Activated naive CD8-positive, alpha-beta T cell treated with anti-CD3 and anti-CD28 coated beads for 36 hours (primary cell): ENCODE measurements at regions not wholly inside any gene's neighbourhood (a gene's known extent, or its start where the extent isn't known, plus 50 kb on each side); places are given as distances from the start of the nearest gene placed in this dataset.

Source experiments
- DNase-seq: peaks from one replicate; pipeline ENCODE4 v3.0.0; 2021
- H3K27ac Mint-ChIP-seq: one replicate; pipeline ENCODE4 v1.8.0; 2022; ENCODE audit warnings: mild to moderate bottlenecking, moderate library complexity, mixed read lengths
- H3K27me3 Mint-ChIP-seq: one replicate; pipeline ENCODE4 v1.8.0; 2022; ENCODE audit warnings: mild to moderate bottlenecking, mixed read lengths
- H3K36me3 Mint-ChIP-seq: one replicate; pipeline ENCODE4 v1.8.0; 2021; ENCODE audit warnings: mild to moderate bottlenecking, mixed read lengths
- H3K4me1 Mint-ChIP-seq: one replicate; pipeline ENCODE4 v1.8.0; 2021; ENCODE audit warnings: mixed read lengths
- H3K4me3 Mint-ChIP-seq: one replicate; pipeline ENCODE4 v1.8.0; 2022; ENCODE audit warnings: mild to moderate bottlenecking, moderate library complexity, mixed read lengths
- H3K9me3 Mint-ChIP-seq: one replicate; pipeline ENCODE4 v1.8.0; 2022; ENCODE audit warnings: mixed read lengths

DNA sequence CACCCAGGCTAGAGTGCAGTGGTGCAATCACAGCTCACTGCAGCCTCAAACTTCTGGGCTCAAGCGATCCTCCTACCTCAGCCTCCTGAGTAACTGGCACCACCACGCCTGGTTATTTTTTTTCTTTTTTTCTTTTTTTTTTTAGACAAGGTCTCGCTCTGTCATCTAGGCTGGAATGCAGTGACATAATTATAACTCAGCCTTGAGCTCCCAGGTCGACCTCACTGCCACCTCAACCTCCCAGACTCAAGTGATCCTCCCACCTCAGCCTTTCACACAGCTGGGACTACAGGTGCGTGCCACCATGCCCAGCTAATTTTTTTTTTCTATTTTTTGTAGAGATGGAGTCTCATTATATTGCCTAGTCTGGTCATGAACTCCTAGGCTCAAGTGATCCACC is 66.9 kb upstream of the ECE1 start:
- no peak overlapping the region for H3K27ac Mint-ChIP-seq
- no peak for DNase-seq
- H3K36me3 Mint-ChIP-seq: no peaks in the 10 kb centered on the region
- H3K4me3 Mint-ChIP-seq: no peak overlapping the region
- no peaks in the 10 kb centered on the region for H3K9me3 Mint-ChIP-seq
- no peaks in the 10 kb centered on the region for H3K4me1 Mint-ChIP-seq
- no peaks in the 10 kb centered on the region for H3K27me3 Mint-ChIP-seq

DNA sequence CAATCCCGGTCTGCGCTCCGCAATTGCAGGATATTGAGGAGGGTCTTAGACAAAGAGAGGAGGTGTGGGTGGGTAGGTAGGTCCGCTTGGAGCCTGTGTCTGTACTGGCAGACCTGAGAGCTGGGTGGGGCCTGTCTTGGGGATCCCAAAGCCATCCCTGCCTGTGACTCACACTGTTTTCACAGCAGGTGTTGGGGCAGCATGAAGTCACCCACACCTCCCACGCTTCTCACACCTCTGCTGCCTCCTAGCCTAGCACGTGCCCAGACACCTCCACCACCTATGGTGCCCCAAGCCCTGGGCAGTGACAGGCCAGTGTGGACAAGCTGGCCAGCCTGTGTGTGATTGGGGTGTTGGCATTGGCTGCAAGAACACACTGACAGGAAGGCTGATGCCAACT is 65.7 kb upstream of the ECE1 start:
- H3K27ac Mint-ChIP-seq: no peak overlapping the region
- peak; percentile 17 for DNase-seq

DNA sequence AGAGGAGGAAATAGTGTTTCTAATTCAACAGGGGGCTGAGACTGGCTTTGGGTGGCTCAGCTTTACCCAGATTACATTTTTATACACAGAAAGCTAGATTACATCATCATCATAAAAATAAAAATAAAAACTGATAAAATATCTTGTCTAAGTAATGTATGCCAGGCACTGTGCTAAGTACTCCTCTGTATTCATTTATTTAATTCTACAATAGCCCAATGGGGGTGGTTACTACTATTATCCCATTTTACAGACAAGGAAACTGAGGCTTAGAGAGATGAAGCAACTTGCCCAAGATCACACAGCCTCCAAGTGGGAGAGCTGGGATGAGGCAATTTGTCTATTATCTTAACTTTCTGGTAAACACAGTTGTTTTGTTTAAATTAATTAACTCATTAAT is 62.3 kb upstream of the ECE1 start:
- Mint-ChIP-seq H3K27me3 (no peaks in the 10 kb centered on the region), H3K4me1 (no peaks in the 10 kb centered on the region), H3K9me3 (no peaks in the 10 kb centered on the region), H3K4me3 (no peak overlapping the region), H3K27ac (no peak overlapping the region), H3K36me3 (no peaks in the 10 kb centered on the region)
- no peak for DNase-seq

More for the DNA sequence above, 65.7 kb upstream of the ECE1 start:
- no peaks in the 10 kb centered on the region for H3K9me3 Mint-ChIP-seq
- no peaks in the 10 kb centered on the region for H3K27me3 Mint-ChIP-seq
- H3K4me1 Mint-ChIP-seq: no peaks in the 10 kb centered on the region
- H3K36me3 Mint-ChIP-seq: no peaks in the 10 kb centered on the region
- H3K4me3 Mint-ChIP-seq: no peak overlapping the region

GRCh38 chr1:21351901-21352300 is 61.6 kb upstream of the ECE1 start:
- Mint-ChIP-seq H3K36me3 (no peaks in the 10 kb centered on the region), H3K27ac (no peak overlapping the region), H3K4me3 (no peak overlapping the region), H3K4me1 (no peaks in the 10 kb centered on the region), H3K9me3 (no peaks in the 10 kb centered on the region), H3K27me3 (no peaks in the 10 kb centered on the region)
- no peak for DNase-seq

GRCh38 chr1:21350202-21350885 is 60.1 kb upstream of the ECE1 start:
- H3K4me3 Mint-ChIP-seq: no peak overlapping the region
- no peaks in the 10 kb centered on the region for H3K4me1 Mint-ChIP-seq
- no peaks in the 10 kb centered on the region for H3K27me3 Mint-ChIP-seq
- no peaks in the 10 kb centered on the region for H3K9me3 Mint-ChIP-seq
- H3K27ac Mint-ChIP-seq: no peak overlapping the region
- no peak for DNase-seq
- no peaks in the 10 kb centered on the region for H3K36me3 Mint-ChIP-seq

DNA sequence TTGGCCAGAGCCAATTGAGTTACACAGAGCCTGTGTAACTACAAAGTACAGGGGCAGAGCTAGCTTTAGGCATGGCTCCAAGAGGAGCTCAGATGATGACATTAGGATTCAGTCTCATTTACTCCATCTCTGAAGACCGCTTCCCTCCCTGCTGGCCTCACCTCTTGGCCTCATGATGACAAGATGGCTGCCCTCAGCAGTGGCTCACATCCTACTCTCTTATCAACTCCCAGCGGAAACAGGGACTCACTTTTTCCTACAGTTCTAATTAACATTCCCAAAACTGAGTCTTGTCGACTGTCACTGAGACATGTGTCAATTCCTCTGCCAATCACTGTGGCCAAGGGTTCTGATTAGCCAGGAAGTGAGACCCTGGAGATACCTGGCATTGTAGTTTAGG is 59.4 kb upstream of the ECE1 start:
- Mint-ChIP-seq H3K4me3 (no peak overlapping the region), H3K9me3 (no peaks in the 10 kb centered on the region), H3K27me3 (no peaks in the 10 kb centered on the region), H3K27ac (no peak overlapping the region), H3K4me1 (no peaks in the 10 kb centered on the region), H3K36me3 (no peaks in the 10 kb centered on the region)
- no peak for DNase-seq

DNA sequence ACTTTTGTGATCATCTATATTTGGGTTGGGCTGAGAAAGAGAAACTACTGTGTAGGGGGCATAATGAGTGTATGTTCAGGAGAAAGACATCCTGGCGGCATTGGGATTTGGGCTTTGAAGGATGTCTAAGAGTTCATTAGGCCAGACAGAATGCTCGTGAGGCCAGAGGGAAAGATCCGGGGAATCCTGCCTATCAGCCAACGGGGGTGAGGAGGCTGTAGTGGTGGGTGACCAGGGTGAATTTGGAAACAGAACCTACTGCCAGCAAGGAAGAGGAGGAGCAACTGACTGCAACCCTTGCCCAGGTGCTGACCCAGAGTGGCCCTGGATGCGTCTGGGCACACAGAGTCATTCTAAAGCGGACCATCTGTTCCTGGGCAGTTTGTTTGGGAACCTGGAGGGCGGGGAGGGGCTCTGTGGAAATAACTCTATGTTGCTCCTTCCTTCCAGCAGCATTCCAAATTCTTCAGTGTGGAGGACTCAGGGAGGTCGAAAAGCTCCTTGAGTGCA is 56.9 kb upstream of the ECE1 start:
- Mint-ChIP-seq H3K4me1 (peaks cover 18% of the 10 kb centered on the region), H3K27ac (no peak overlapping the region), H3K4me3 (no peak overlapping the region), H3K36me3 (peaks cover 16% of the 10 kb centered on the region), H3K27me3 (no peaks in the 10 kb centered on the region), H3K9me3 (no peaks in the 10 kb centered on the region)
- no peak for DNase-seq

DNA sequence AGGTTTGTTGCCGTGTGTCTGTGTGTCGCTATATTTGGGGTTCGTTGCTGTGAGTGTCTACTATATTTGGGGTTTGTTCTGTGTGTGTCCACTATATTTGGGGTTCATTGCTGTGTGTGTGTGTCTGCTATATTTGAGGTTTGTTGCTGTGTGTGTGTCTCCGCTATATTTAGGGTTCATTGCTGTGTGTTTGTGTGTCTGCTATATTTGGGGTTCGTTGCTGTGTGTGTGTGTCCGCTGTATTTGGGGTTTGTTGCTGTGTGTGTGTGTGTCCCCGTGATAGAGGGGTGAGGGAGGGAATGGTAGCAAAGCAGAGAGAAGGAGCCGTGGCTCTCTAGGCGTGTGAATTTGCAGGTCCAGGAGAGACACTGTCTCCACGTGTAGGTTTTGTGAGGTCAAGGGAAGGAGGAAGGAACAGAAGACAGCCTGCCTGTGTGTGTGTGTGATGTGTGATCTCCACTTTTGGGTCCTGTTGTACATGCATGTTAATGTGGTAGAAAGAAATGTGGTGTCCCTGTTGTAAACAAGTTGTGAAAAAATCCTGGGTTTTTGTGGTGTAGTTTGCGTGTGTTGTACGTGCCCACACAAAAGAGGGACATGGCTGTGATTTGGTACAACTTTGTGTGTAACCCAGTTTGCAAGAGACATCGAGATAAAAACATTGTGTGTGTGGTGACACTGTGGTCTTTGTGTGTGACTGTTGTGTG is 56.3 kb upstream of the ECE1 start:
- peaks cover 21% of the 10 kb centered on the region for H3K36me3 Mint-ChIP-seq
- no peak for DNase-seq
- no peaks in the 10 kb centered on the region for H3K9me3 Mint-ChIP-seq
- no peaks in the 10 kb centered on the region for H3K27me3 Mint-ChIP-seq
- peaks cover 24% of the 10 kb centered on the region for H3K4me1 Mint-ChIP-seq
- H3K27ac Mint-ChIP-seq: no peak overlapping the region
- no peak overlapping the region for H3K4me3 Mint-ChIP-seq

- H3K36me3 Mint-ChIP-seq: peaks cover 21% of the 10 kb centered on the region
- no peaks in the 10 kb centered on the region for H3K27me3 Mint-ChIP-seq
- peak overlapping the region; percentile 85 for H3K27ac Mint-ChIP-seq
- no peaks in the 10 kb centered on the region for H3K9me3 Mint-ChIP-seq
- H3K4me1 Mint-ChIP-seq: peaks cover 34% of the 10 kb centered on the region
- H3K4me3 Mint-ChIP-seq: peak overlapping the region; percentile 81
- DNase-seq: peak; percentile 21
Measured at GRCh38 chr1:21344750-21345443, 54.6 kb upstream of the ECE1 start.

DNA sequence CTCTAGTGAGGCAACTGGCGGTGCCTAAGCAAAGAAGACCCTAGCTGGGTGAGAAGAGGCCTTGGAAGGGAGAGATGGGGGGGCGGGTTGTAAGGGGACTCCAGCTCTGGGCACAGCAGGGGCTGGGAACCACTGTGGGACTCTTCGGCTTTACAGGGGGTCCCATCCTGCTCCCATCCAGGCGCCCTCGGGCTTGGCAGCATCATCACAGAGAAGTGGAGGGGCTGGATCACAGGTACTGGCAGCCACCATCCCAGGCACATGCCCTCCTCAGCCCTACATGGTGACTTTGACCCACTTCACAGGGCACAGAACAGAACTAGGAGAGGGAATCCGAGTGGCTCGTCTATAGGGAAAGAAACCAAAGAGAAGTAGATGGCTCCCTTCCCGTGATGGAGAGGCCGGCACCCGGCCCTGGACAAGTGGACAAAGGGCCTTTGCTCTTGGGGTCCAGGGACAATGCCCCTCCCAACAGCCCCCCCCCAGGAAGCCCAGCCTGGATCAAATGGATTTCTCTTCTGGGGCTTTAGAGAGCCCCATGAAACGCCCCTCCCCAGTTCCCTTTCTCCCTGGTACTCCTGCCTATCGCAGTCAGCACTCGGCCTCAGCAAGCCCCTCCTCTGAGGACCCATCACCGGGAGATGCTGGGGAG is 54.0 kb upstream of the ECE1 start:
- DNase-seq: no peak
- H3K27ac Mint-ChIP-seq: peak overlapping the region; percentile 85
- no peaks in the 10 kb centered on the region for H3K27me3 Mint-ChIP-seq
- H3K9me3 Mint-ChIP-seq: no peaks in the 10 kb centered on the region
- H3K36me3 Mint-ChIP-seq: peaks cover 23% of the 10 kb centered on the region
- peaks cover 41% of the 10 kb centered on the region for H3K4me1 Mint-ChIP-seq
- peak overlapping the region; percentile 81 for H3K4me3 Mint-ChIP-seq

DNA sequence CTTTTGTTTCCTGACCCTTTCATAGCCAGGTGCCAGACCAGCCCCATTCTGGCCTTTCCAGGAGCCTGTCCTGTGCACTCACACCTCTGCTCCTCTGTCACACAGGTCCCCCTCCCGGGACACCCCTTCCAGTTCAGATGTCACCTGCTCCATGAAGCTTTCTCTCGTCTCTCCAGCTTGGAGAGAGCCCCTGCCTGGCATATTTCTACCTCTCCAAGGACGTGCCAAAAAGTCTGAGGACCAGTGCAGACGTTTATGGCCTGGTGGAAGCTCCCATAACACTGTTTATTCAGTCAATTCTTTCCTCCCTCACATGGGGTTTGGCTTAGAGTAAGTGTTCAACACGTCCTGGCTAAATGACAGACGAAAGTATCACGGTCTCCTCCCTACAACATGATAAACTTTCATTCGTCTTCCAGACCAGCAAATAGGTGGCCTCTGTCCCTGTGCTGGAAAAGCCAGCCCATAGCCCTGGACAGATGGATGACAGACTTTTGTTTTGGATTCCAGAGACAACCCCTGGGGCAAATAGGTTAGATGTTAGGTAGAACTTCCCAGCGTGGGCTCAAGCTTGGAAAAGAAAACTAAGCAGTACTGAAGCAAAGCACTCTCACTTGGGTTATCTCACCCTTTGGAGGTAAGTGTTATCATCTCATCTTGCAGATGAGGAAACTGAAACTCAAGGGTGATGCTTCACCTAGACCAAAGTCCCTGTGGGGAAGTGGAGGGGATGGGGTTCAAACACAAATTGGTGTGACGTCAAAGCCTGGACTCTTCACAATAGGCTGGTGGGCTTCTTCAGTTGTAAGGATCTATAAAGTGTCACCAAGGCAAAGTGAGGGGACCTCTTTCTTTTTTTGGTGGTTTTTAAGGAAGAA is 52.9 kb upstream of the ECE1 start:
- Mint-ChIP-seq H3K4me1 (peaks cover 49% of the 10 kb centered on the region), H3K27ac (peak overlapping the region; percentile 85), H3K36me3 (peaks cover 31% of the 10 kb centered on the region), H3K4me3 (peak overlapping the region; percentile 81), H3K27me3 (no peaks in the 10 kb centered on the region), H3K9me3 (no peaks in the 10 kb centered on the region)
- DNase-seq: peak; percentile 52

DNA sequence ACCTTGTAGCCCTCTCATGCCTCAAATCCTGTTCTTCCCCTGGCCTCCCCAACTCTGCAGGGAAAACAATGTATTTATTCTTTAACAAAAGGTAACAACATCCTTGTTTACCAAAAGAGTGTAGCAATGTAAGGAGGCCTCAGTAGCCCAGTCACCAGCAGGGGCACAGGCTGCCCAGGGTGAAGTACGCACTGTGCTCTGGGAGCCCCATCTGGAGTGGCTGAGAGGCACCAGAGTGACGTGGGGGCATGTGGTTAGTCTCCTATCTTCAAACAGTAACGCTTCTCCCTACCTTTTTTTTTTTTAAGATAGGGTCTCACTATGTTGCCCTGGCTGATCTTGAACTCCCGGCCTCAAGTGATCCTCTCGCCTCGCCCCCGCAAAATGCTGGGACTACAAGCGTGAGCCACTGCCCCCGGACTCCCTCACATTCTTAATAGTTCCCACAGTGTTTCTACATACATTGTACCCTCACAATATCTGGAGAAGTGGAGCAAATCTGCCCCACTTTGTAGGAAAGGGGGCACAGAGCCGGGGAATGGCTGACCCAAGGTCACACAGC is 51.3 kb upstream of the ECE1 start:
- no peak for DNase-seq
- H3K36me3 Mint-ChIP-seq: peaks cover 34% of the 10 kb centered on the region
- H3K4me1 Mint-ChIP-seq: peaks cover 63% of the 10 kb centered on the region
- H3K9me3 Mint-ChIP-seq: no peaks in the 10 kb centered on the region
- no peaks in the 10 kb centered on the region for H3K27me3 Mint-ChIP-seq
- H3K4me3 Mint-ChIP-seq: peak overlapping the region; percentile 29
- H3K27ac Mint-ChIP-seq: peak overlapping the region; percentile 8

DNA sequence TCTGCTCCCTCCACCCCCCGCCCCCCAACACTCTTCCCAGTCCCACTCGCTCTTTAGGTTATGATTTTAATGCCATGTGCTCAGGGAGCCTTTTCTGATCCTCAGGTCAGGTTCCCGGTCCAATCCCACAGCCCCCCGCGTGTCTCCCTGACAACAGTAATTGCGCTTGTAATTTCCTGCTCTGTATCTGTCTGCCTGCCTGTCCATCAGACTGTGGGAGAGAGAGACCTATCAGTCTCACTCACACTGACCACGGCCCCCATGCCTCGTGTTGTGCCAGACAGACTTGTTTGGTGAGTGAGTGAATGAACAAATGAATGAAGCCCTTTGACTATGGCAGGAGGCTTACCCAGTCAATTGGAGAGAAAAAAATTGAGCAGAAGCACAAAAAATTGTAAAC is 50.8 kb upstream of the ECE1 start:
- H3K4me1 Mint-ChIP-seq: peaks cover 65% of the 10 kb centered on the region
- H3K27me3 Mint-ChIP-seq: no peaks in the 10 kb centered on the region
- no peak overlapping the region for H3K4me3 Mint-ChIP-seq
- H3K27ac Mint-ChIP-seq: peak overlapping the region; percentile 25
- H3K9me3 Mint-ChIP-seq: no peaks in the 10 kb centered on the region
- DNase-seq: no peak
- peaks cover 36% of the 10 kb centered on the region for H3K36me3 Mint-ChIP-seq
